22Rv1 (cell line): ENCODE measurements at regions not wholly inside any gene's neighbourhood (a gene's known extent, or its start where the extent isn't known, plus 50 kb on each side); places are given as distances from the start of the nearest gene placed in this dataset.

Experiments
- ZFX ChIP-seq: fragments of 450-650 bp; IDR thresholded peaks from 2 replicates; pipeline ENCODE4 v1.6.1; 2017; ENCODE audit warnings: antibody characterized with exemption, borderline replicate concordance
- TF ChIP-seq, protein P1 (sequence below): fragments of 450-650 bp; IDR thresholded peaks from 2 replicates; pipeline ENCODE4 v1.5.1; 2017; ENCODE audit warnings: mild to moderate bottlenecking

GRCh38 chr2:215527736-215528135 lies 91.9 kb upstream of the FN1 start:
- TF ChIP-seq, protein P1, sequence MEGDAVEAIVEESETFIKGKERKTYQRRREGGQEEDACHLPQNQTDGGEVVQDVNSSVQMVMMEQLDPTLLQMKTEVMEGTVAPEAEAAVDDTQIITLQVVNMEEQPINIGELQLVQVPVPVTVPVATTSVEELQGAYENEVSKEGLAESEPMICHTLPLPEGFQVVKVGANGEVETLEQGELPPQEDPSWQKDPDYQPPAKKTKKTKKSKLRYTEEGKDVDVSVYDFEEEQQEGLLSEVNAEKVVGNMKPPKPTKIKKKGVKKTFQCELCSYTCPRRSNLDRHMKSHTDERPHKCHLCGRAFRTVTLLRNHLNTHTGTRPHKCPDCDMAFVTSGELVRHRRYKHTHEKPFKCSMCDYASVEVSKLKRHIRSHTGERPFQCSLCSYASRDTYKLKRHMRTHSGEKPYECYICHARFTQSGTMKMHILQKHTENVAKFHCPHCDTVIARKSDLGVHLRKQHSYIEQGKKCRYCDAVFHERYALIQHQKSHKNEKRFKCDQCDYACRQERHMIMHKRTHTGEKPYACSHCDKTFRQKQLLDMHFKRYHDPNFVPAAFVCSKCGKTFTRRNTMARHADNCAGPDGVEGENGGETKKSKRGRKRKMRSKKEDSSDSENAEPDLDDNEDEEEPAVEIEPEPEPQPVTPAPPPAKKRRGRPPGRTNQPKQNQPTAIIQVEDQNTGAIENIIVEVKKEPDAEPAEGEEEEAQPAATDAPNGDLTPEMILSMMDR = no peak
- no peak for TF ChIP-seq ZFX
